ENCODE measurements at regions not wholly inside any gene's neighbourhood (a gene's known extent, or its start where the extent isn't known, plus 50 kb on each side); places are given as distances from the start of the nearest gene placed in this dataset.

GRCh38 chr2:64713686-64714085, 60.0 kb upstream of the SERTAD2 start:
- CTCF ChIA-PET: interaction anchor here (0.9 to 4.7 kb wide), 4 partner anchors 8 to 67 kb away, joined by 3 to 46 read pairs (median 4); partner anchors contain the start of gene SERTAD2
- Histone ChIP-seq H3K36me3 (ENCODE audit: control insufficient read depth in 2 of 2, extremely low read depth in 1 of 2, insufficient read depth in 2 of 2, low read length in 2 of 2) (no peaks in the 10 kb centered on the region), H3K4me3 (replicated peaks in 1 of 3; ENCODE audit: insufficient read depth in 1 of 3, low read depth in 1 of 3, low read length in 3 of 3) (no peak overlapping the region), H3K4me2 (ENCODE audit: insufficient read depth, low read length) (no peak overlapping the region), H3K79me2 (ENCODE audit: control insufficient read depth, insufficient read depth, low read length) (no peaks in the 10 kb centered on the region), H2AFZ (ENCODE audit: low read depth, low read length) (no peak overlapping the region), H3K4me1 (ENCODE audit: control insufficient read depth, extremely low read depth, insufficient read depth, low read length) (peaks cover 12% of the 10 kb centered on the region), H3K27ac (ENCODE audit: insufficient read depth, low read depth, low read length) (no peak overlapping the region), H3K27me3 (ENCODE audit: control insufficient read depth in 2 of 2, insufficient read depth in 2 of 2, low read length in 2 of 2) (no peaks in the 10 kb centered on the region), H3K9me3 (replicated peaks; ENCODE audit: control insufficient read depth, insufficient read depth, low read length) (no peaks in the 10 kb centered on the region), H4K20me1 (replicated peaks; ENCODE audit: control insufficient read depth, extremely low read depth, insufficient read depth, low read length) (no peaks in the 10 kb centered on the region), H3K9ac (replicated peaks; ENCODE audit: extremely low read depth, insufficient read depth, low read length) (no peak overlapping the region), H3K9me1 (replicated peaks; ENCODE audit: control insufficient read depth, extremely low read depth, insufficient read depth, low read length) (no peaks in the 10 kb centered on the region)
- intact Hi-C loops (cut with micrococcal nuclease) (no loop called here), dilution Hi-C loops (cut with MboI; ENCODE audit: extremely low pct_ligation_motif_present, low sequenced_read_pairs) (no loop called here)
- BruUV-seq (replicated peaks): no TSS peak
- DNase-seq (ENCODE audit: low read depth, low spot score) (no peak), FAIRE-seq (no peak)
- POLR2A ChIA-PET: no interaction called here
- TF ChIP-seq GATA2 (IDR thresholded peaks at IDR 0.05; ENCODE audit: insufficient read depth, insufficient read length, low read depth, low read length) (no peak), FOS (IDR thresholded peaks at IDR 0.05; ENCODE audit: borderline replicate concordance, insufficient read depth, low read length) (no peak), POLR2A (IDR thresholded peaks at IDR 0.05; ENCODE audit: low read depth, low read length) (no peak), EZH2 (IDR thresholded peaks at IDR 0.05; ENCODE audit: borderline replicate concordance, low read depth, low read length, severe bottlenecking) (no peak), POLR2AphosphoS5 (IDR thresholded peaks at IDR 0.05; ENCODE audit: insufficient read depth, low read depth, low read length) (no peak), CTCF (IDR thresholded peaks at IDR 0.05; ENCODE audit: extremely low read depth in 1 of 2, insufficient read depth in 1 of 2, low read depth in 1 of 2, low read length in 2 of 2) (no peak), JUN (IDR thresholded peaks at IDR 0.05; ENCODE audit: borderline replicate concordance, insufficient read depth, insufficient read length, low read depth) (no peak), MAX (IDR thresholded peaks at IDR 0.05; ENCODE audit: insufficient read depth, insufficient read length) (no peak), MYC (IDR thresholded peaks at IDR 0.05; ENCODE audit: low read depth, low read length) (no peak)

All from endothelial cell of umbilical vein (primary cell).